ACC112 (cell line): ENCODE measurements at regions not wholly inside any gene's neighbourhood (a gene's known extent, or its start where the extent isn't known, plus 50 kb on each side); places are given as distances from the start of the nearest gene placed in this dataset.

ENCODE experiments used
- H2AFZ ChIP-seq: fragments of 200-600 bp; sonication (generic); one replicate; pipeline ENCODE4 v1.6.0; 2017; ENCODE audit warnings: antibody characterized with exemption, low read length; ENCODE audit not compliant: unreplicated experiment
- H3K27ac ChIP-seq: fragments of 200-600 bp; sonication (generic); 2 replicates; pipeline ENCODE4 v1.5.1; 2014; ENCODE audit warnings: low read depth, mild to moderate bottlenecking, antibody characterized with exemption, low read length, moderate library complexity
- H3K27me3 ChIP-seq: fragments of 200-600 bp; sonication (generic); 2 replicates; pipeline ENCODE4 v1.6.1; 2014; ENCODE audit warnings: mild to moderate bottlenecking, antibody characterized with exemption, low read length, moderate library complexity, mixed read lengths; ENCODE audit not compliant: insufficient read depth
- H3K36me3 ChIP-seq: fragments of 200-600 bp; sonication (generic); 2 replicates; pipeline ENCODE4 v1.6.1; 2016; ENCODE audit warnings: mild to moderate bottlenecking, antibody characterized with exemption, low read length, moderate library complexity, mixed read lengths; ENCODE audit not compliant: insufficient read depth
- H3K4me1 ChIP-seq: fragments of 200-600 bp; sonication (generic); one replicate; pipeline ENCODE4 v1.6.1; 2016; ENCODE audit warnings: low read length, mixed read lengths; ENCODE audit not compliant: insufficient read depth, unreplicated experiment, control insufficient read depth
- H3K4me3 ChIP-seq: fragments of 200-600 bp; sonication (generic); 2 replicates; pipeline ENCODE4 v1.5.1; 2014; ENCODE audit warnings: mild to moderate bottlenecking, low read depth, low read length
- H3K79me2 ChIP-seq: fragments of 200-600 bp; sonication (generic); one replicate; pipeline ENCODE4 v1.6.0; 2016; ENCODE audit warnings: low read length; ENCODE audit not compliant: control insufficient read depth, unreplicated experiment, insufficient read depth

GRCh38 chr3:104878395-104878794 lies 488.3 kb upstream of the ALCAM start:
- Histone ChIP-seq H3K36me3 (no peaks in the 10 kb centered on the region), H3K4me3 (no peak overlapping the region), H3K79me2 (no peaks in the 10 kb centered on the region), H3K4me1 (no peaks in the 10 kb centered on the region), H3K27ac (peak overlapping the region; percentile 40; the same call in 1 of the 2 replicates), H2AFZ (peak overlapping the region; percentile 9), H3K27me3 (no peaks in the 10 kb centered on the region)

- no peaks in the 10 kb centered on the region for H3K36me3 ChIP-seq
- no peak overlapping the region for H3K4me3 ChIP-seq
- H3K79me2 ChIP-seq = no peaks in the 10 kb centered on the region
- H3K27me3 ChIP-seq = no peaks in the 10 kb centered on the region
- H3K27ac ChIP-seq = no peak overlapping the region
- no peaks in the 10 kb centered on the region for H3K4me1 ChIP-seq
- H2AFZ ChIP-seq = no peak overlapping the region
Measured at GRCh38 chr3:104879919-104880318, 486.8 kb upstream of the ALCAM start.

- Histone ChIP-seq H3K27me3 (no peaks in the 10 kb centered on the region), H3K79me2 (no peaks in the 10 kb centered on the region), H3K4me1 (no peaks in the 10 kb centered on the region), H3K27ac (peak overlapping the region; percentile 20; the same call in 1 of the 2 replicates), H3K4me3 (no peak overlapping the region), H2AFZ (no peak overlapping the region), H3K36me3 (no peaks in the 10 kb centered on the region)
Measured at GRCh38 chr3:104885214-104885814, 481.4 kb upstream of the ALCAM start.

- Histone ChIP-seq H3K36me3 (no peaks in the 10 kb centered on the region), H3K79me2 (no peaks in the 10 kb centered on the region), H3K27ac (peak overlapping the region; percentile 20), H3K27me3 (no peaks in the 10 kb centered on the region), H3K4me1 (no peaks in the 10 kb centered on the region), H3K4me3 (no peak overlapping the region), H2AFZ (peak overlapping the region; percentile 3)
Measured at GRCh38 chr3:104886220-104886995, 480.3 kb upstream of the ALCAM start.

GRCh38 chr3:104887069-104887468 lies 479.6 kb upstream of the ALCAM start:
- peak overlapping the region; percentile 3 for H2AFZ ChIP-seq

GRCh38 chr3:104887619-104888018 lies 479.1 kb upstream of the ALCAM start:
- Histone ChIP-seq H3K36me3 (no peaks in the 10 kb centered on the region), H2AFZ (no peak overlapping the region), H3K79me2 (no peaks in the 10 kb centered on the region), H3K4me1 (no peaks in the 10 kb centered on the region), H3K27me3 (no peaks in the 10 kb centered on the region), H3K27ac (no peak overlapping the region), H3K4me3 (no peak overlapping the region)

More at GRCh38 chr3:104887069-104887468, 479.6 kb upstream of the ALCAM start:
- Histone ChIP-seq H3K36me3 (no peaks in the 10 kb centered on the region), H3K4me3 (no peak overlapping the region), H3K4me1 (no peaks in the 10 kb centered on the region), H3K27me3 (no peaks in the 10 kb centered on the region), H3K79me2 (no peaks in the 10 kb centered on the region), H3K27ac (peak overlapping the region; percentile 20; the same call in 1 of the 2 replicates)

GRCh38 chr3:104892044-104892443 lies 474.7 kb upstream of the ALCAM start:
- no peak overlapping the region for H3K27ac ChIP-seq
- H3K27me3 ChIP-seq = no peaks in the 10 kb centered on the region
- H3K79me2 ChIP-seq = no peaks in the 10 kb centered on the region
- H3K4me1 ChIP-seq = peaks cover 3% of the 10 kb centered on the region
- no peaks in the 10 kb centered on the region for H3K36me3 ChIP-seq
- H3K4me3 ChIP-seq = no peak overlapping the region
- no peak overlapping the region for H2AFZ ChIP-seq

- Histone ChIP-seq H3K4me1 (peaks cover 8% of the 10 kb centered on the region), H3K4me3 (no peak overlapping the region), H3K36me3 (no peaks in the 10 kb centered on the region), H3K79me2 (no peaks in the 10 kb centered on the region), H3K27ac (no peak overlapping the region), H3K27me3 (no peaks in the 10 kb centered on the region), H2AFZ (no peak overlapping the region)
Measured at GRCh38 chr3:104896624-104897023, 470.1 kb upstream of the ALCAM start.

GRCh38 chr3:104901396-104901795 lies 465.3 kb upstream of the ALCAM start:
- H3K79me2 ChIP-seq = no peaks in the 10 kb centered on the region
- H3K4me1 ChIP-seq = peaks cover 5% of the 10 kb centered on the region
- H3K4me3 ChIP-seq = no peak overlapping the region
- H3K36me3 ChIP-seq = peaks cover 6% of the 10 kb centered on the region; the same call in 1 of the 2 replicates
- H3K27me3 ChIP-seq = no peaks in the 10 kb centered on the region
- no peak overlapping the region for H2AFZ ChIP-seq
- no peak overlapping the region for H3K27ac ChIP-seq

GRCh38 chr3:104903064-104903463 lies 463.6 kb upstream of the ALCAM start:
- Histone ChIP-seq H3K27ac (no peak overlapping the region), H3K36me3 (peaks cover 10% of the 10 kb centered on the region; the same call in 1 of the 2 replicates), H3K27me3 (no peaks in the 10 kb centered on the region), H3K79me2 (no peaks in the 10 kb centered on the region), H3K4me1 (peaks cover 13% of the 10 kb centered on the region), H2AFZ (no peak overlapping the region), H3K4me3 (no peak overlapping the region)
